ENCODE measurements at regions not wholly inside any gene's neighbourhood (a gene's known extent, or its start where the extent isn't known, plus 50 kb on each side); places are given as distances from the start of the nearest gene placed in this dataset.

GRCh38 chr6:81820422-81820821 lies 67.9 kb upstream of the TENT5A start:
- H2AFZ ChIP-seq (ENCODE audit: low read length), result no peak overlapping the region
- no peak overlapping the region for H3K23ac ChIP-seq (ENCODE audit: insufficient read length)
- H3K36me3 ChIP-seq (ENCODE audit: control insufficient read depth in 2 of 4, insufficient read depth in 4 of 4, low read length in 3 of 4), result no peaks in the 10 kb centered on the region
- H4K8ac ChIP-seq (ENCODE audit: extremely low read depth, insufficient read depth, low read length), result no peak overlapping the region
- DNase-seq (ENCODE audit: low read depth in 1 of 2, low spot score in 2 of 2) (no peak), FAIRE-seq (no peak)
- no peak overlapping the region for H3K4ac ChIP-seq (replicated peaks; ENCODE audit: insufficient read length, low read depth, low read length)
- no peak overlapping the region for H2BK15ac ChIP-seq (ENCODE audit: low read length)
- H3K9me3 ChIP-seq (ENCODE audit: insufficient read depth in 2 of 2, low read depth in 1 of 2, low read length in 1 of 2), result no peaks in the 10 kb centered on the region
- H2BK12ac ChIP-seq (ENCODE audit: low read depth, low read length), result no peak overlapping the region
- H2BK120ac ChIP-seq (replicated peaks; ENCODE audit: low read depth, low read length), result no peak overlapping the region
- H3K79me2 ChIP-seq (ENCODE audit: control insufficient read depth in 1 of 2, insufficient read depth in 2 of 2, low read length in 2 of 2), result no peaks in the 10 kb centered on the region
- H4K91ac ChIP-seq (replicated peaks; ENCODE audit: insufficient read length, low read length), result no peak overlapping the region
- no peaks in the 10 kb centered on the region for H3K79me1 ChIP-seq (ENCODE audit: low read depth, low read length)
- no peak overlapping the region for H3K4me3 ChIP-seq (ENCODE audit: extremely low read depth in 1 of 4, insufficient read depth in 2 of 4, low read depth in 3 of 4, low read length in 4 of 4)
- H3K56ac ChIP-seq (replicated peaks; ENCODE audit: insufficient read length, low read depth, low read length), result no peak overlapping the region
- H2BK5ac ChIP-seq (ENCODE audit: low read depth, low read length), result no peak overlapping the region
- no peak overlapping the region for H3K9ac ChIP-seq (replicated peaks in 1 of 4; ENCODE audit: extremely low read depth in 1 of 4, low read depth in 3 of 4, low read length in 3 of 4)
- H4K20me1 ChIP-seq (replicated peaks in 1 of 2; ENCODE audit: control insufficient read depth in 1 of 2, insufficient read depth in 2 of 2, low read length in 2 of 2), result no peaks in the 10 kb centered on the region
- H3K23me2 ChIP-seq (ENCODE audit: low read depth, low read length), result no peaks in the 10 kb centered on the region
- no peak overlapping the region for H3K14ac ChIP-seq (ENCODE audit: insufficient read length)
- no peak overlapping the region for H3K27ac ChIP-seq (ENCODE audit: low read depth, low read length)
- POLR2A ChIA-PET (ENCODE audit: partially characterized antibody), result no interaction called here
- no peak overlapping the region for H2AK5ac ChIP-seq (ENCODE audit: low read depth, low read length)
- H4K5ac ChIP-seq (ENCODE audit: insufficient read length, low read depth, low read length), result no peak overlapping the region
- H2BK20ac ChIP-seq (ENCODE audit: low read length), result no peak overlapping the region
- CTCF ChIA-PET (ENCODE audit: partially characterized antibody), result no interaction called here
- no peak overlapping the region for H3K18ac ChIP-seq (ENCODE audit: extremely low read depth, low read length)
- TF ChIP-seq GTF2F1 (IDR thresholded peaks at IDR 0.05; ENCODE audit: borderline replicate concordance, low read depth, low read length) (no peak), TAF7 (optimal IDR thresholded peaks at IDR 0.05; ENCODE audit: borderline replicate concordance, low read depth, low read length) (no peak), USF2 (IDR thresholded peaks at IDR 0.05; ENCODE audit: low read length) (no peak), CEBPB (IDR thresholded peaks at IDR 0.05; ENCODE audit: low read depth, low read length) (no peak), SP4 (IDR thresholded peaks at IDR 0.05; ENCODE audit: low read length) (no peak), NANOG (IDR thresholded peaks at IDR 0.05; ENCODE audit: insufficient read depth, low read depth, low read length, poor library complexity, severe bottlenecking) (no peak), TCF12 (IDR thresholded peaks at IDR 0.05; ENCODE audit: low read depth, low read length) (no peak), SIX5 (IDR thresholded peaks at IDR 0.05; ENCODE audit: low read depth, low read length) (no peak), CTBP2 (IDR thresholded peaks at IDR 0.05; ENCODE audit: borderline replicate concordance, insufficient read depth, insufficient read length, low read length) (no peak), SIN3A (conservative IDR thresholded peaks at IDR 0.05 in 1 of 2, IDR thresholded peaks at IDR 0.05 in 1 of 2; ENCODE audit: low read depth in 1 of 2, low read length in 2 of 2) (no peak), TEAD4 (IDR thresholded peaks at IDR 0.05; ENCODE audit: low read depth, low read length) (no peak), RFX5 (IDR thresholded peaks at IDR 0.05; ENCODE audit: borderline replicate concordance, low read depth, low read length) (no peak), ASH2L (IDR thresholded peaks at IDR 0.05; ENCODE audit: low read length) (no peak)
- H3K4me1 ChIP-seq (replicated peaks in 1 of 4; ENCODE audit: control insufficient read depth in 3 of 4, insufficient read depth in 4 of 4, low read length in 3 of 4), result no peaks in the 10 kb centered on the region
- no peaks in the 10 kb centered on the region for H3K27me3 ChIP-seq (replicated peaks in 1 of 4; ENCODE audit: control insufficient read depth in 3 of 4, extremely low read depth in 1 of 4, insufficient read depth in 3 of 4, low read length in 3 of 4)
- 92% methylated on average over 2 of the region's 2 CpGs; no CpG with 5 or more reads in 1 of the 2 experiments for WGBS, 2 experiments (ENCODE audit: extremely low coverage in 1 of 2, insufficient coverage in 1 of 2, insufficient read length in 1 of 2, insufficient replicate concordance in 2 of 2, low coverage in 1 of 2, low lambda C conversion rate in 2 of 2, missing lambda C conversion rate in 1 of 2)
- no peak overlapping the region for H3K4me2 ChIP-seq (ENCODE audit: insufficient read depth in 1 of 2, low read depth in 2 of 2, low read length in 2 of 2)

All from H1 (cell line).